CD4-positive, alpha-beta T cell treated with Interleukin-4 for 1 hour (primary cell): ENCODE measurements at regions not wholly inside any gene's neighbourhood (a gene's known extent, or its start where the extent isn't known, plus 50 kb on each side); places are given as distances from the start of the nearest gene placed in this dataset.

Experiments
- DNase-seq, 2 donors: peaks; one replicate each; pipeline ENCODE4 v3.0.0-alpha.2; 2020 to 2022

DNA sequence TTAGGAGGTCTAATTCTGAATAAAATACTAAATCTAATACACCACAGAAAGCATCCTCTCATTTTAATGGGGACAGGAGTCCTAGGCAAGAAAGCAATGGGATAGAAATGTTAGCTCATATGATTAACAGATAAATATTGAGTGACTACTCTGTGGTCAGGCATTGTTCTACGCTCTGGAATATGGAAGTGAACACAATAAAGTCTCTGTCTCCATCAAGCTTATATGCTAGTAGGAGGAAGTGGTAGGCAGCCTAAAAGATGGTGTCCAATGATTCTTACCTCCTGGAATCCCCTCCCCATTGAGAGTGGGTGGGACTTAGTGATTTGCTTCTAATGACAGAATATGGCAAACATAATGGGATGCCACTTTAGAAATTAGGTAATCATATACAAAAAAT lies 160.3 kb upstream of the PDGFD start:
- DNase-seq = no peak

DNA sequence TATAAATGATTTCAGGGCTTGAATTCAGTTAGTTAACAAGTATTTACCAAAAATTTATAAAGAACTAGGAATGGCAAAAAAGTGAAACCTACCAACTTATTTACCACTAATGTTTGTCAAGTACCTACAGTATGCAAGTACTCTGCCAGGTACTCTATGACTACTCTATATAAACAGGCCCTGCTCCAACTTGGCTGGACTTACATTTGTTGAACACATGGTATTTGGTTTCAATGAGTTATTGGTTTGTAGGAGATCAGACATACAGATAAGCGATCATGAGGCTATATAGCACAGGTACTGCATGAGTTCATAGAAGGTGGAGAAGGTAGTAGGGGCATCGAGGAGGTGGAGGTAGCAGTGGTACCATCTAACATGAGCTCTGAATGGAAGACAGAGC lies 159.9 kb upstream of the PDGFD start:
- DNase-seq = no peak

DNA sequence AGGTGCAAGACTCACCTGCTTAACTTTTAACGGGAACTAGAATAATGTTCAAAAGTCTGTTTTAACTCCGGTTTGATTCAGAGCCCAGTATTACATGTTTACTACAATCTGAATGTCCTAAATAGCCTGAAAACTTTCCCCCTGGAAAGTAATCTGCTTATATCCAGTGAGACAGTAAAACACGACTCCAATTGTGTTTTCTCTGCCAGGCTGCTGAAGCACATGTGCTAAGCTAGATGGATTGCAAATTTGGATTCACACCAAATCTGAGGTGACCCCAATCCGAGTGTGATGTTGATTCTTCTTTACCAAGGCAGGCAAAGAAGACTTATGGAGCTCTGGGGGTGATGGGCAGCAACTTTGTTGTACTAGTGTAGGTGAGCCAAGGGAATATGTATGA lies 158.7 kb upstream of the PDGFD start:
- DNase-seq = no peak

DNA sequence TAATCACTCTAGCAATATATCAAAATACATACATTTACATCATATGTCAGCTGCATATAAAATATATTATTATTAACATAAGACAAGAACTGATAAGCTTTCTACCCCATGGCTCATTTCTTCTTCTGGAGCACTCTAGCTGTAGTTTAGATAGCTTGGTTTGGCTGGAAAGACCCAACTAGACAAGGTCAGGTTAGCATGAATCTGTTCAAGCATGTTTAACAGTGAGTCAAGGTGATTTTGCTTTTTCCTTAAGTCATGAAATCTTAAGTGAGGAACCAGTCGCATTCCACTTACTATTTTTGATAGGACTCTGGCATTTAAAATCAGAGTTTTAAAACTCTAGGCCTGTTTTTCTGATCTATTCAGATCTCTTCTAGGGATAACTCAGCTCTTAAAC lies 157.0 kb upstream of the PDGFD start:
- no peak for DNase-seq

DNA sequence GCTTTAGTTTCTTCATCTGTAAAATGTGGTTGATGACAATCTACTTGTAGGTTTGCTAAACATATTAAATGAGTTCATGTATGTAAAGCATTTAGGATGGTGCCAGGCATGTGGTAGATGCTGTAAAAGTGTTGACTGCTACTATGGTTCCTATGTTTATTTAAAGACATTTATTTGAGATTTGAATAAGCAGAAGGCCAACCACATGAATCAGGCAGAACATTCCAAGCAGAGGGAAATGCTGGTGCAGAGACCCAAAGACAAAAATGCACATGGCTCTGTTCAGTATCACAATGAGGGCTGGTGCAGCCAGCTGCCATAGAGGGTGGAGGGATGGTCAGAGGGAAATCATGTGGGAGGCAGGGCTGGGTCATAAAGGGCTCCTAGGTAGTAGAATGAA lies 156.2 kb upstream of the PDGFD start:
- no peak for DNase-seq

DNA sequence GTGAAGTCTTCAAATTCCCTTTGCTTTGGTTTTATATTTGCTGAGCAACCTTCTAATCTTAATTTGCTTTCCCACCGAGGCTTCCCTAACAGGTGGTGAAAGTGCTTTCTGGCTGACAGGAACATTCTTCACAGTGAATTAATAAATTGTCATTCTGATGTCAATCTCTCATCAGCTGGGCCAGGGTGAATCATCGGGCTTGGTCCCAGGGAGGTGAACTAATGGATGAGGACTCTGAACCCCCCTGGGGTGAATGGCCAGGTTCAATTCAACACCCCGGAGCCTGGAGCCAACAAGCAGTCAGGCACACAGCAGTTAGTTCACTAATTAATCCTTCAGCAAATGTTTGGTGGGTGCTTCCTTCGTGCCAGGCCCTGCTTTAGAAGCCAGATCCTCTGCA lies 155.4 kb upstream of the PDGFD start:
- no peak for DNase-seq

DNA sequence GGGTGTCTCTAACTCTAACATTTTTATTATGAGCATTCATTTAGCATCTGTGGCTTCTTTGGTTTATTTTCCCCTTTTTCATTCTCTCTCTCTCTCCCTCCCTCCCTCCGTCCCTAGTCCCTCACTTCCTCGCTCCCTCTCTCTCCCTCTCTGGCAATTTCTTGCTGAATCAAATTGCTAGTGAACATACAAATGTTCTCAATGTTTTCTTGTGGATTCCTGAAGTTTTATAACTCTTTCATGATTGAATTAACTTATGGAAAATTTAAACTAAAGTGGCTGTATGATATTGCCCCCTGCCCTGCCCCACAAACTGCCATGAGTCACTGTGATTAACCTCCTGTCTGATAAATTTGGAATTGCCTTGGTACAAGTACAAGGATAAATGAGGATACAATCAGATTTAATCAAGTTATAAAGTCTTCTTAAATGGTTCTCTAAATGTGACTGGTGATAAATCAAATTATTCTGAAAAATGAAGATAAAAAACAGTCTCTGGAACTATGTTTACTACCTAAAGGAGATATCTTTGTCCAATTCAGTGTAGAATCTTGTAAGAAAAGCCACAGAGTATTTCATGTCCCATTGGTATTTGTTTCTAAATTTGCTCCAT lies 143.0 kb upstream of the PDGFD start:
- DNase-seq = no peak

DNA sequence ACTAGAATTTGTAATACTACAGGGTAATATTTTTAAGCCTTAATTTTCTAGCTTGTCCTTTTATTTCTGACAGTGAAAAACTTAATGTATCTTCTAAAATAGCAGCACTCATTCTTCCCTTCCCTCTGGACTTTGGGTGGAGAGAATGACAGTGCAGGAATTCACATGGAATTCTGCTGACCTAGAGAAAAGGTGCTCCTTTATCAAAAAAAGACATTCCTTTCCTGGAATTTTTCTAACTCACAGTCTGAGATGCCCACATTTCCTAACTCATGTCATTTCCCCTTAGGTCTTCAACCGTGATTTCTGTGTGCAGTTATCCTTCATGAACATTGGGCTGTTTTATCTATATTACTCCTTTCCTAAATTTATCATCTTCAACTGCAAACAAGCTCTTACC lies 137.8 kb upstream of the PDGFD start:
- no peak for DNase-seq

DNA sequence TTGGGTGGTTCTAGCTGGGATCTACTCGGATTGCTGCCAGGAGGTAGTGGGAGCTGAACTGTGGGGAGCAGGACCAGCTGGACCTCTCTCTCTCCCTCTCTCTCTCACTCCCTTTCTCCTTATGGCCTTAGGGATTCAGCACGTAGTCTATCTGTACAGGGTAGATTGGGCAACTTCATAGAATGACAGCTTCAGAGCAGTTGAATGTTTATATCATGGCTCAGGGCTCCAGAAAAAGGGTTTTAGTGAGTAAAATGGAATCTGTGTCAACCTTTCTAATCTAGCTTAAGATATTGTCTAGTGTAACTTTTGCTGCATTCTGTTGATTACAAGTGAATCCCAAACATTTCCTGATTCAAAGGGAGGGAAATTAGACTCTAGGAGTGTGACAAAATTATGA lies 127.7 kb upstream of the PDGFD start:
- no peak for DNase-seq

DNA sequence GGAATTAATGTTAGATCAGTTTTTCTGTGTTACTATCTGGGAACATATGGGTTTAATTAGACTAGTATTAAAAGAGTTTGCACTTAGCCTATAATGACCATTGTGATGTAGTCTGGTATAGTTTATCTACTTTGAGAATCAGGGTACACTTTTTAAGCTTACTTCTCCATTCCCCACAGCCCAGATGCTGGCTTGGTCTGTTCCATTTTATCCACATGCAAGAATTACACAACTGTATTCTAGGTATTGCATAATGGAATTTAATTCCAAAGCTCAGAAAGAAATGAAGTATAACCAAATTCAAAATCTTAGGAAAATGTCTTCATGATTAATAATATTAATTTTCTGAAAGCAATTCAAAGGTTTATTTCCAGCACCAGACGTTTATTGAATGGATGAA lies 122.2 kb upstream of the PDGFD start:
- DNase-seq = no peak

DNA sequence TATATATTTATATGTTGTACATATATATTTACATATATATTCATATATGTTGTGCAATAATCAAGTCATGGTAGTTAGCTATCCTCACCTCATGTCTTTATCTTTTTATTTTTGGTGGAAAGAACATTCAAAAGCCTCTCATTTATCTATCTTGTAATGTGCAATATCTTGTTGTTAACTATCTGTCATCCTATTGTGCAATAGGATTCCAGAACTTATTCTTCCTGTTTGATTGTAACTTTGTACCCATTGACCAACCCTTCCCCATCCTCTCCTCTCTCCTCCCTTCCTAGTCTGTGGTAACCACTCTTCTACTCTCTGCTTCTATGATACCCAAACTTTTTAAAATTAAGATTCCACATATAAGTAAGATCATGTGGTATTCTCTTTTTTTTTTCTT lies 115.6 kb upstream of the PDGFD start:
- DNase-seq = no peak

DNA sequence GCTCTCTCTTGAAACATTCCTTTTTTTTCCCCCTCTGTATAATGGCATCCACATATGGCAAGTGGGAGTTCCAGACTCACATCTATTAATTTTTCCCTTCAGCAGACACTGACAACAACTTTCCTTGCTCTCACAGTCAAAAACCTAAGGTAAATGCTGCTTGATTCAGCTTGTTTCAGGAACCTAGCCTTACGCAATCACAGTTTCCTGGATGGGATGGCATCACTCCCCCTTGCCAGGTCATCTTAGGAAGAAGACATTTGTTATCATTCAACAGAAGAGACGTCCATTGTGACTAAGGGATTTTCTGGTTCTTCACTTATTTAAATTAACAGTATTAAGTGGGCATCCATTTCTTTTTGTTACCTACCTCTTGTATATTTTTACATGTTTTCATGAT lies 112.0 kb upstream of the PDGFD start:
- DNase-seq = no peak

DNA sequence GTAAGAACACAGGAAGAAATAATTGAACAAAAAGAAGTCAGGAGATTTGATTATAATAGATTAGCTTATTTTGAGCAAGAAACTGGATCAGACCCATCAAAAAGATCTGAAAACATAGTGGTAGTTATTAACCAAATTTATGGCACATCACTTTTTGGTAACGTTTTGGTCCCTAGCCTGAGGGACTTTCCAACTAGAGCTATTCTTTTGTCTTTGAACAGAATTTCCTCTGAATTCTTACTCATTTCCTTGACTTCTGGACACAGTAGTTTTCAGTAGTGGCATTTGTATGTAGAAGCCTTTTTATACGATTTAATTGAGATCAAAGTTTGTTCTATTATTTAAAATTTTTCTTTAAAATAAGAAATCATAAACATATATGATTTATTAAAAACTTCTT lies 96.5 kb upstream of the PDGFD start:
- no peak for DNase-seq

DNA sequence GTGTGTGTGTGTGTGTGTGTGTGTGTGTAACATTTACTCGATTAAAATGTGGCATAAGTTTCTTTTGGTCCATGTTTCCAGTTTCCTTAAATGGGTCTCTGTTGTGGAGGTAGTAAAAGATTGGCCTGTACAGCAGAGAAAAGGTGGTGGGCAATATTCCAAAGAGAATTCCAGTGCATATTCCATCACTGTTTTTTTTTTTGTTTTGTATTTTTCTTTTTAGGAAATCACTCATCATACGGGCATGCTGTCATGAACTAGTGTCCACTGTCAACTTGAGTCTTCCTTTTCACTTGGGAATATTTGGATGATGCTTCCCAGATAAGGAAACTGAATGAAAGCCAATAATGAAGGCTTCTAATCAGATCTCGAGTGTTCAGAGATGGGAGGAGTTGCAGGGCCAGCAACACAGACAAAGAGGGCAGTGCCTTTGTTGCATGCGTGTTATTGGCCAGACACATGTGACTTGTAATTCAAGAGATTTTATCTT lies 95.2 kb upstream of the PDGFD start:
- no peak for DNase-seq

DNA sequence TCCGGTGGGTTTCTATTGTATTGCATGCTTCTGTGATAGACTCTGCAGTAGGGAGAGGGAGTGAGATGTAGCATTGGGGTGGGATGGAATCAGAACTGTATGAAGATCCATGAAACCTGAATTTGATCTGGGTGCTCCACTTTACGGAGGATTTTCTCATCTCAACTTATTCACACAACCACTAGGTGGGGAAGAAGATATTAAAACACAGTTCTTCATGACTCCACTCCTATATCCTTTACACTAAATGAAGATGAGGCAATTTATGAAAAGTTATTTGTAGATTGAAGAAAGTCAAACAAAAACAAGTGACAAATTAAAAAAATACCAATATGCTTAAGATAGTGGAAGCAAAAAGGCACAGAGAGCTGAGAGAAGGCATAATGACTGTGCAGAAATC lies 92.6 kb upstream of the PDGFD start:
- DNase-seq = no peak

DNA sequence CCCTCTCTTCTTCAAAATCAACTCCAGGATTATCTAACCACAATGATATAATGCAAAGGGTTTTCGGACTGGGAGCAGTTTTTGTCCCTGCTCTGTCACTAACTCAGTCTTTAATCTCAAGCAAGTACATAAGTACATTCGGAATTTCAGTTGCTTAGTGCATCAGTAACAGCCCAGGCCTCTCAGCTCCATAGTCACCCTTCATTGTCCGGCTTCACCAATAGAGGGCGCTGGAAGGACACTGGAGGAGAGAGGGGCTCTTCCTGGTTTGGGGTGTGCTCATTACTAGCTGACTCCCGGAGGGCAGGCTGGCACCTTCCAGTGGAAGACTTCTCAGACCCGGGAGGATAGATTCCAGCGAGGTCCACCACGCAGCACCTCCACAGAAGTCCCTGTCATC lies 90.4 kb upstream of the PDGFD start:
- DNase-seq = no peak

DNA sequence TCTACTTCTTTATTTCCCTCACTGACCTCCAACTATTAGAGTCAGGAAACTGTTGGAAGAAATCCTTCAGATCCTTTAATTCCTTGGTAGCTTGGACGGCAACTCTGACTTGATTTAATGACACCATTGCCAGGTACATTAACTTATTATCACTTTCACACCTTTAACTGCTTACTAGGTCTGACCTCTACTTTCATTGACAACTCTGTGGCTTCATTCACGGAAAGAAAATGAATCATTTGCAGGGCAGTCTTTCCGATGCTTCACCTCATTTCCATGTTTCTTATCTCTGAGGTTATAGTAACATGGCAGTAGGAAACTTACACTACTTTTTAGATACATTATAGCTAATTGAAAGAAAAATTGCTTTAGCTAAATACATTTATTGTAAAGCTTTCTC lies 82.6 kb upstream of the PDGFD start:
- no peak for DNase-seq

DNA sequence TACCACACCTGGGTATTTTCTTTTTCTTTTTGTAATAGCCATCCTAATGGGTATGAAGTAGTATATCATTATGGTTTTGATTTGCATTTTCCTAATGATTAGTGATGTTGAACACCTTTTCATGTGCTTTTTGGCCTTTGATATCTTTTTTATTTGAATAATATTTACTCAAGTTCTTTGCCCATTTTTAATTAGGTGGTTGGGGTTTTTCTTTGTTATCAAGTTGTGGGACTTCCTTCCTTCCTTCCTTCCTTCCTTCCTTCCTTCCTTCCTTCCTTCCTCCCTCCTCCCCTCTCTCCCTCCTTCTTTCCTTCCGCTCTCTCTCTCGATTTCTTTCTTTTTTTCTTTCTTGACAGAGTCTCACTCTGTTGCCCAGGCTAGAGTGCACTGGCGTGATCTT lies 75.0 kb upstream of the PDGFD start:
- no peak for DNase-seq

DNA sequence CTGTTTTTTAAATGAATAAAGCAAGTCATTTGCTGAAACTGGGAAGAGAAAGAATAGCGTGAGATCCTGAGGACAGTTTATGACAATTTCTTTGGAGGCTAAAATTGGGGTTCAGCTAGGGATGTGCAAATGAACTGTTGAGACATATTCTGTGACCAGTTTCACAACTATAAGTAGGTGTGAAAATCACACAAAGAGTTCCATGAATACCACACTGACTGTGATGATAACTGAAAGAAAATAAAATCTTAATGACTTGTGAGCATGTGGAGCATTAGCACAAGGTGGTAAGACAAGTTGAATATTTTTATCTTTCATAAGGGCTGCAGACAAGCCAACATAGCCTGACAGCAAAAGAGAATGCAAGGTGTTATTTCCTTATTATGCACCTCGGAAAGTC lies 61.1 kb upstream of the PDGFD start:
- no peak for DNase-seq

DNA sequence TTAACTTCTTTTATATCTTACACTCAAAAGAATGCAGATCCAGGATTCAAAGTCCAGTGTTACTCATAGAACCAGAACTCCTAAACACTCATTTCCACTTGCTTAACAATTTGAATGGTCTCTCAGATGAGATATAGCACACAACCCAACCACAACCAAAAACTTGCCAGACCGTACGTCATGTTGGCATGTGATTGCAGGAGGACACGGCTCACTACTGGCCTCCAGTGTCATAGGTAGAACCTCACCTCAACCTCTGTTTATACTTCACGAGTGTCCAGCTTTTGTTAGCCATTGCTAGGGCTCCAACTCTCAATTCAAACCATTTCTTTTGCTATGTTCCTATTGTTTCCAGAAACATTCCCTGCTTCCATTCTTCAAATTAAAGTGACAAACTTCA lies 58.5 kb upstream of the PDGFD start:
- no peak for DNase-seq

DNA sequence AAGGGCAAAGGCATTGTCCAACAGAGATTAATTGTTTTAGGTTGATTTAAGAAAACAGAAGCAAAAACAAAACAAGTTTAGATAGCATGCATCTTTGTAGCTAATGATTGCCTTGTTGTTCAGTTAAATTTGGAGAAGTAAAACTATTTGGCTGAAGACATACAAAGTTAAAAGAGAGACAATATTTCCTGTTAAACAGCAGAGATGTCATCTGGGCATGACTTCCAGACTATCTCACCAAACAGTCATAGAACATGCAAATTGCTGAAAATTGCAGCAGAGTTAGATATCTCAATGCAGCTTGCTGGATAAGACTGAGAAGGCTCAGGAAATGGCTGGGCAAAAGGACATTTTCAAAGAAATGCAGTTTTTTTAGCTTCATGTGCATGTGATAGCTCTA lies 57.5 kb upstream of the PDGFD start:
- DNase-seq = no peak

DNA sequence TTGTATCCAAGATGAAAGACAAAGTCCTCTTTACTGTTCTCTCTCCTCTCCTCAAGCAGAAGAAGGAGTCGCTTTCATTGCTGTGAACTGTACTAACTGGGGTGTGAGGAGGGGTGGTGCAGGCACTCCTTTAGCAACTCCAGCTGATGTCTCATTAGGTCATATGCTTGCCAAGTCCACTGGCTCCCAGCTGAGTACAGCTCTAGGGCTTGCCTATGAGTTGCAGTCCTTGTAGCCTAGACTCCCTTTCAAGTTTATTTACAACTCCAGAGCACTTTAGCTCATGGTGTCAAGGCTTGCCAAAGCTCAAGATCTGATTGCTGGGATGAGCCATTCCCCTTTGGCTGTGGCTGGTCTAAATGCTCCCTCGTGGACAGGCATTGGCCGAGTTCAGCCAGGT lies 55.1 kb upstream of the PDGFD start:
- no peak for DNase-seq

DNA sequence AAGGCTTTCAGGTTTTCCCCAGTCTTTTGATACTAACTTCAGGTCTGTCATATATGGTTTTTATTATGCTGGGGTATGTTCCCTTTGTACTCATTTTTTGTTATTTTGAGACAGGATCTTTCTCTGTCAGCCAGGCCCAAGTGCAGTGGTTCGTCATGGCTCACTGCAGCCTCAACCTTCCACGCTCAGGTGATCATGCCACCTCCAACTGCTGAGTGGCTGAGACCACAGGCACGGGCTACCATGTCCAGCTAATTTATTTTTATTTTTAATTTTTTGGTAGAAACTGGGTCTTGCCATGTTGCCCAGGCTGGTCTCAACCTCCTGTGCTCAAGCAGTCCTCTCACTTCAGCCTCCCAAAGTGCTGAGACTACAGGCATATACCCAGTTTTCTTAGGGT lies 50.6 kb upstream of the PDGFD start:
- DNase-seq = no peak
